Endodermal cell (in vitro differentiated cells): ENCODE measurements at regions not wholly inside any gene's neighbourhood (a gene's known extent, or its start where the extent isn't known, plus 50 kb on each side); places are given as distances from the start of the nearest gene placed in this dataset.
"Not testable (repeated sequence)": the region's sequence is repeated elsewhere in the genome, so short reads cannot be mapped to it uniquely, and the experiment has no call there.

Experiments used
- DNase-seq: peaks from one replicate; pipeline ENCODE4 v3.0.0-alpha.2; 2017
- H3K27ac ChIP-seq: 2 replicates; pipeline ENCODE4 v1.5.1; 2013; ENCODE audit warnings: mild to moderate bottlenecking, low read depth, low read length, moderate library complexity
- H3K27me3 ChIP-seq: 2 replicates; pipeline ENCODE4 v1.6.1; 2013; ENCODE audit warnings: mild to moderate bottlenecking, low read length, moderate library complexity; ENCODE audit not compliant: insufficient read depth, control insufficient read depth, poor library complexity, severe bottlenecking
- H3K36me3 ChIP-seq: 2 replicates; pipeline ENCODE4 v1.7.0; 2013; ENCODE audit warnings: mild to moderate bottlenecking, low read length, moderate library complexity; ENCODE audit not compliant: control insufficient read depth, insufficient read depth
- H3K4me1 ChIP-seq: one replicate; pipeline ENCODE4 v1.7.0; 2013; ENCODE audit warnings: low read length; ENCODE audit not compliant: control insufficient read depth, insufficient read depth
- H3K4me3 ChIP-seq: 2 replicates; pipeline ENCODE4 v1.5.1; 2013; ENCODE audit warnings: mild to moderate bottlenecking, low read length, moderate library complexity
- H3K9ac ChIP-seq: 2 replicates; pipeline ENCODE4 v1.6.1; 2013; ENCODE audit warnings: mild to moderate bottlenecking, low read length, moderate library complexity; ENCODE audit not compliant: poor library complexity, severe bottlenecking; ENCODE audit errors: extremely low read depth
- H3K9me3 ChIP-seq: 2 replicates; pipeline ENCODE4 v1.6.1; 2013; ENCODE audit warnings: mild to moderate bottlenecking, low read length, moderate library complexity; ENCODE audit not compliant: control insufficient read depth
- H3K27ac Mint-ChIP-seq: 2 replicates; pipeline ENCODE4 v1.8.0; 2020; ENCODE audit warnings: mixed read lengths
- H3K27me3 Mint-ChIP-seq: 2 replicates; pipeline ENCODE4 v1.8.0; 2021; ENCODE audit warnings: mild to moderate bottlenecking, mixed read lengths; ENCODE audit not compliant: insufficient read depth
- H3K36me3 Mint-ChIP-seq: 2 replicates; pipeline ENCODE4 v1.8.0; 2020; ENCODE audit warnings: low read depth, mixed read lengths
- H3K4me1 Mint-ChIP-seq: 2 replicates; pipeline ENCODE4 v1.8.0; 2020; ENCODE audit warnings: mixed read lengths
- H3K4me3 Mint-ChIP-seq: 2 replicates; pipeline ENCODE4 v1.8.0; 2020; ENCODE audit warnings: mild to moderate bottlenecking, moderate library complexity, mixed read lengths
- H3K9me3 Mint-ChIP-seq: 2 replicates; pipeline ENCODE4 v1.8.0; 2020; ENCODE audit warnings: mild to moderate bottlenecking, mixed read lengths
- WGBS, 2 experiments: methylation state at CpG; one replicate each; pipeline versions ENCODE4 v1.1.5 to v1.1.7; 2013; ENCODE audit warnings: missing lambda C conversion rate in 2 of 2, mixed read lengths in 1 of 2; ENCODE audit not compliant: insufficient coverage in 1 of 2, insufficient read length in 1 of 2; 5-methylcytosine and 5-hydroxymethylcytosine counted together
- TF ChIP-seq, protein P1 (sequence below): fragments of 200-600 bp; sonication (generic); conservative IDR thresholded peaks from 2 replicates; pipeline ENCODE4 v1.5.0; 2021; ENCODE audit warnings: antibody characterized with exemption, mild to moderate bottlenecking

DNA sequence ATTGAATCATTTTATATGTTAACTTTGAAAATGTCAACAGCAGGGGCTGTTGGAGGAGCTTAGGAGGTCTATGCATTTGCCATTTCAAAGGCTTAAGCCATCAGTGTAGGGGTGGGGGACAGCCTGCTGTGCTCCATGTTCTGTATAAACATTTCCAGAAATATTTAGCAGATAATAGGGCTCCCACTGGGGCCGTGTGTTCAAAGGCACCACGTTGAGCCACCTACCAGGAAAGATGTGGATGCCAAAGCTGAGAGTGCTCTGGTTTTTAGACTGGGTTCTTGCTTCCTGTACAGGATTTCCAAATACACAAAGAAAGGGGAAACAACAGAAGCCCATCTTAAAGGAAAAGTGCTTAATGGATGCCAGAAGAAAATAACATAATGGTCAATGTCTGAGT lies 219.5 kb downstream of the CENPC start:
- H3K27me3 Mint-ChIP-seq = no peaks in the 10 kb centered on the region
- no peak overlapping the region for H3K4me3 ChIP-seq
- no peak overlapping the region for H3K4me3 Mint-ChIP-seq
- H3K4me1 ChIP-seq = no peaks in the 10 kb centered on the region
- H3K36me3 ChIP-seq = no peaks in the 10 kb centered on the region
- DNase-seq = no peak
- H3K4me1 Mint-ChIP-seq = peaks cover 11% of the 10 kb centered on the region
- no peak overlapping the region for H3K27ac ChIP-seq
- peaks cover 8% of the 10 kb centered on the region for H3K36me3 Mint-ChIP-seq
- peaks cover 15% of the 10 kb centered on the region for H3K9me3 ChIP-seq
- H3K27me3 ChIP-seq = no peaks in the 10 kb centered on the region
- WGBS, 2 experiments = 18% methylated on average over 2 of the region's 2 CpGs; no CpG with 5 or more reads in 1 of the 2 experiments
- peaks cover 37% of the 10 kb centered on the region for H3K9me3 Mint-ChIP-seq
- TF ChIP-seq, protein P1, sequence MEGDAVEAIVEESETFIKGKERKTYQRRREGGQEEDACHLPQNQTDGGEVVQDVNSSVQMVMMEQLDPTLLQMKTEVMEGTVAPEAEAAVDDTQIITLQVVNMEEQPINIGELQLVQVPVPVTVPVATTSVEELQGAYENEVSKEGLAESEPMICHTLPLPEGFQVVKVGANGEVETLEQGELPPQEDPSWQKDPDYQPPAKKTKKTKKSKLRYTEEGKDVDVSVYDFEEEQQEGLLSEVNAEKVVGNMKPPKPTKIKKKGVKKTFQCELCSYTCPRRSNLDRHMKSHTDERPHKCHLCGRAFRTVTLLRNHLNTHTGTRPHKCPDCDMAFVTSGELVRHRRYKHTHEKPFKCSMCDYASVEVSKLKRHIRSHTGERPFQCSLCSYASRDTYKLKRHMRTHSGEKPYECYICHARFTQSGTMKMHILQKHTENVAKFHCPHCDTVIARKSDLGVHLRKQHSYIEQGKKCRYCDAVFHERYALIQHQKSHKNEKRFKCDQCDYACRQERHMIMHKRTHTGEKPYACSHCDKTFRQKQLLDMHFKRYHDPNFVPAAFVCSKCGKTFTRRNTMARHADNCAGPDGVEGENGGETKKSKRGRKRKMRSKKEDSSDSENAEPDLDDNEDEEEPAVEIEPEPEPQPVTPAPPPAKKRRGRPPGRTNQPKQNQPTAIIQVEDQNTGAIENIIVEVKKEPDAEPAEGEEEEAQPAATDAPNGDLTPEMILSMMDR = no peak
- H3K9ac ChIP-seq = no peak overlapping the region
- H3K27ac Mint-ChIP-seq = no peak overlapping the region

DNA sequence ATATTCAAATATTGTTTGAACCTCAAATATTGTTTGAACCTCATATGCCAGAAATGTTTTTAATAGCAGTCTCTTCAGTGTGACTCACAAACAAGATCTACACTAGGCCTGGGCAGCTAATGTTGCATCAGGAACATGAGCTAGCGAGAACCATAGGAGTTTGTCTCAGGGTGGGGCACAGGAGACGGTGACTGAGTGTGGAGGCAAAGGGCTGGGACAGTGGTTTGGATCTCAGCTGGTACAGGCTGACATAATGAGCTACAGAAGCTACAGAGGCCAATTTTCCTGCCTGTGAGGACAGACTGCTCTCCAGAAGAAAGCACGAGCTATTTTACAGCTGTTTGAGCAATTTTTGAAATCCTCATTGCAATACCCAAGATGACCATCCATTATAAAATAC lies 224.7 kb downstream of the CENPC start:
- Histone ChIP-seq H3K4me3 (no peak overlapping the region), H3K9me3 (peaks cover 11% of the 10 kb centered on the region), H3K9ac (no peak overlapping the region), H3K27ac (no peak overlapping the region), H3K4me1 (no peaks in the 10 kb centered on the region), H3K36me3 (no peaks in the 10 kb centered on the region), H3K27me3 (no peaks in the 10 kb centered on the region)
- no peak overlapping the region for H3K4me3 Mint-ChIP-seq
- H3K36me3 Mint-ChIP-seq = peaks cover 8% of the 10 kb centered on the region
- no peak for DNase-seq
- H3K27ac Mint-ChIP-seq = no peak overlapping the region
- peaks cover 4% of the 10 kb centered on the region for H3K4me1 Mint-ChIP-seq
- H3K27me3 Mint-ChIP-seq = peaks cover 1% of the 10 kb centered on the region
- TF ChIP-seq, protein P1 = no peak
- peaks cover 28% of the 10 kb centered on the region for H3K9me3 Mint-ChIP-seq
- WGBS, 2 experiments = 90 to 100% methylated on average over 2 to 3 of the region's 3 CpGs

DNA sequence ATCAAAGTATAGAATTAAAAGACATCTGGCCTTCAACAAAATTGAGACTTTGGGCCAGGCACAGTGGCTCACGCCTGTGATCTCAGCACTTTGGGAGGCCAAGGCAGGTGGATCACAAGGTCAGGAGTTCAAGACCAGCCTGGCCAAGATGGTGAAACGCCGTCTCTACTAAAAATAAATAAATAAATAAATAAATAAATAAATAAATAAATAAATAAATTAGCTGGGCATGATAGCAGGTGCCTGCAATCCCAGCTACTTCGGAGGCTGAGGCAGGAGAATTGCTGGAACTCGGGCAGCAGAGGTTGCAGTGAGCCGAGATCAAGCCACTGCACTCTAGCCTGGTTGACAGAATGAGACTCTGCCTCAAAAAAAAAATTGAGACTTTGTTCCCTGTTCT lies 225.7 kb downstream of the CENPC start:
- WGBS, 2 experiments = 78 to 85% methylated on average over 4 of the region's 6 CpGs
- not testable (repeated sequence) for H3K9ac ChIP-seq, H3K4me3 Mint-ChIP-seq, H3K27me3 ChIP-seq, H3K36me3 Mint-ChIP-seq, DNase-seq, H3K4me1 Mint-ChIP-seq, H3K4me1 ChIP-seq, H3K27ac Mint-ChIP-seq, H3K27ac ChIP-seq, H3K27me3 Mint-ChIP-seq, H3K4me3 ChIP-seq, H3K36me3 ChIP-seq
- H3K9me3 Mint-ChIP-seq = peaks cover 25% of the 10 kb centered on the region
- peaks cover 11% of the 10 kb centered on the region for H3K9me3 ChIP-seq

DNA sequence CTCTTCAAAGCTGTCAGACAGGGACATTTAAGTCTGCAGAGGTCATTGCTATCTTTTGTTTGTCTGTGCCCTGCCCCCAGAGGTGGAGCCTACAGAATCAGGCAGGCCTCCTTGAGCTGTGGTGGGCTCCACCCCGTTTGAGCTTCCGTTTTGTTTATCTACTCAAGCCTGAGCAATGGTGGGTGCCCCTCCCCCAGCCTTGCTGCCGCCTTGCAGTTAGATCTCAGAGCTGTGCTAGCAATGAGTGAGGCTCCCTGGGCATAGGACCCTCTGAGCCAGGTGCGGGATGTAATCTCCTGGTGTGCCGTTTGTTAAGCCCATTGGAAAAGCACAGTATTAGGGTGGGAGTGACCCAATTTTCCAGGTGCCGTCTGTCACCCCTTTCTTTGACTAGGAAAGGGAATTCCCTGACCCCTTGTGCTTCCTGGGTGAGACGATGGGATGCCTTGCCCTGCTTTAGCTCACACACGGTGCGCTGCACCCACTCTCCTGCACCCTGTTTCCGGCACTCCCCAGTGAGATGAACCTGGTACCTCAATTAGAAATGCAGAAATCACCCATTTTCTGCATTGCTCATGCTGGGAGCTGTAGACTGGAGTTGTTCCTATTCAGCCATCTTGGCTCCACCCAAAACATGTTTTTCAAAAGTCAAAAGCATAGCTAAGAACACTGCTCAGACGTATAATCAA lies 244.7 kb downstream of the CENPC start:
- H3K36me3 Mint-ChIP-seq, H3K36me3 ChIP-seq, H3K4me3 Mint-ChIP-seq, H3K27ac ChIP-seq, H3K27me3 Mint-ChIP-seq, H3K27me3 ChIP-seq, H3K27ac Mint-ChIP-seq, DNase-seq, H3K9ac ChIP-seq, H3K4me1 ChIP-seq: not testable (repeated sequence)
- H3K9me3 ChIP-seq = peaks cover 15% of the 10 kb centered on the region
- Mint-ChIP-seq H3K4me1 (peaks cover 17% of the 10 kb centered on the region), H3K9me3 (peaks cover 33% of the 10 kb centered on the region)
- 86 to 93% methylated on average over 6 to 11 of the region's 11 CpGs for WGBS, 2 experiments
- peak overlapping the region; percentile 65 for H3K4me3 ChIP-seq
